ENCODE measurements at regions not wholly inside any gene's neighbourhood (a gene's known extent, or its start where the extent isn't known, plus 50 kb on each side); places are given as distances from the start of the nearest gene placed in this dataset.
A peak's percentile ranks its signal among the peaks of the same experiment; 100 is the strongest.

- no peak for DNase-seq (ENCODE audit: low read depth)
Measured at GRCh38 chr14:38762845-38763244, 340.2 kb downstream of the SEC23A start.

GRCh38 chr14:38762426-38762825 lies 340.6 kb downstream of the SEC23A start:
- DNase-seq (ENCODE audit: low read depth): peak; percentile 6

- no peak for DNase-seq (ENCODE audit: low read depth)
Measured at GRCh38 chr14:38761033-38761432, 342.0 kb downstream of the SEC23A start.

- DNase-seq (ENCODE audit: low read depth): no peak
Measured at GRCh38 chr14:38758661-38759060, 344.4 kb downstream of the SEC23A start.

GRCh38 chr14:38755036-38755435 lies 348.0 kb downstream of the SEC23A start:
- no peak for DNase-seq (ENCODE audit: low read depth)

GRCh38 chr14:38752750-38753149 lies 350.3 kb downstream of the SEC23A start:
- DNase-seq (ENCODE audit: low read depth): no peak

GRCh38 chr14:38752341-38752740 lies 350.7 kb downstream of the SEC23A start:
- no peak for DNase-seq (ENCODE audit: low read depth)

- DNase-seq (ENCODE audit: low read depth): no peak
Measured at GRCh38 chr14:38751459-38751858, 351.6 kb downstream of the SEC23A start.

- no peak for DNase-seq (ENCODE audit: low read depth)
Measured at GRCh38 chr14:38749936-38750335, 353.1 kb downstream of the SEC23A start.

GRCh38 chr14:38745861-38746260 lies 357.2 kb downstream of the SEC23A start:
- DNase-seq (ENCODE audit: low read depth): no peak

GRCh38 chr14:38743966-38744584 lies 359.0 kb downstream of the SEC23A start:
- no peak for DNase-seq (ENCODE audit: low read depth)

GRCh38 chr14:38737686-38738407 lies 365.2 kb downstream of the SEC23A start:
- no peak for DNase-seq (ENCODE audit: low read depth)

GRCh38 chr14:38735005-38735404 lies 368.0 kb downstream of the SEC23A start:
- no peak for DNase-seq (ENCODE audit: low read depth)

- no peak for DNase-seq (ENCODE audit: low read depth)
Measured at GRCh38 chr14:38731962-38732361, 371.1 kb downstream of the SEC23A start.

GRCh38 chr14:38730420-38730819 lies 372.6 kb downstream of the SEC23A start:
- DNase-seq (ENCODE audit: low read depth): no peak

GRCh38 chr14:38727731-38728130 lies 375.3 kb downstream of the SEC23A start:
- no peak for DNase-seq (ENCODE audit: low read depth)

- DNase-seq (ENCODE audit: low read depth): no peak
Measured at GRCh38 chr14:38724621-38725020, 378.4 kb downstream of the SEC23A start.

GRCh38 chr14:38723959-38724358 lies 379.1 kb downstream of the SEC23A start:
- no peak for DNase-seq (ENCODE audit: low read depth)

- no peak for DNase-seq (ENCODE audit: low read depth)
Measured at GRCh38 chr14:38723277-38723676, 379.8 kb downstream of the SEC23A start.

GRCh38 chr14:38721822-38722431 lies 381.1 kb downstream of the SEC23A start:
- peak; percentile 53 for DNase-seq (ENCODE audit: low read depth)

- no peak for DNase-seq (ENCODE audit: low read depth)
Measured at GRCh38 chr14:38718519-38718918, 384.5 kb downstream of the SEC23A start.

GRCh38 chr14:38716926-38717325 lies 386.1 kb downstream of the SEC23A start:
- no peak for DNase-seq (ENCODE audit: low read depth)

- DNase-seq (ENCODE audit: low read depth): no peak
Measured at GRCh38 chr14:38710881-38711280, 392.2 kb downstream of the SEC23A start.
